DND-41 (cell line): ENCODE measurements at regions not wholly inside any gene's neighbourhood (a gene's known extent, or its start where the extent isn't known, plus 50 kb on each side); places are given as distances from the start of the nearest gene placed in this dataset.

Experiments
- ATAC-seq: fragments of 200-7000 bp; cut with Tn5 transposase; 3 replicates; pipeline ENCODE4 v1.9.1; 2021; ENCODE audit warnings: low read depth; ENCODE audit not compliant: insufficient read depth
- DNase-seq: peaks from one replicate; pipeline ENCODE4 v3.0.0-alpha.2; 2020
- H2AFZ ChIP-seq: 2 replicates; pipeline ENCODE4 v1.6.0; 2012; ENCODE audit warnings: low read depth, low read length
- H3K27ac ChIP-seq: 2 replicates; pipeline ENCODE4 v1.5.1; 2012; ENCODE audit warnings: low read length, inconsistent platforms
- H3K27me3 ChIP-seq: fragments of 200-600 bp; sonication (generic); 2 replicates; pipeline ENCODE4 v1.6.0; 2012; ENCODE audit warnings: low read length, mild to moderate bottlenecking, inconsistent platforms; ENCODE audit not compliant: insufficient read depth, poor library complexity
- H3K36me3 ChIP-seq: 2 replicates; pipeline ENCODE4 v1.5.1; 2012; ENCODE audit warnings: low read length, inconsistent platforms; ENCODE audit not compliant: insufficient read depth
- H3K4me1 ChIP-seq: 2 replicates; pipeline ENCODE4 v1.5.1; 2012; ENCODE audit warnings: mild to moderate bottlenecking, low read length; ENCODE audit not compliant: insufficient read depth
- H3K4me2 ChIP-seq: 2 replicates; pipeline ENCODE4 v1.6.0; 2012; ENCODE audit warnings: mild to moderate bottlenecking, moderate library complexity, low read length, inconsistent platforms; ENCODE audit not compliant: insufficient read depth
- H3K4me3 ChIP-seq, 2 experiments: fragments of 200-600 bp in 1 of 2; shearing (Covaris generic) in 1 of 2; 2 replicates each; pipeline ENCODE4 v1.5.1; 2012 to 2016; ENCODE audit warnings: inconsistent platforms in 2 of 2, low read length in 2 of 2, mild to moderate bottlenecking in 2 of 2, low read depth in 1 of 2, moderate library complexity in 1 of 2
- H3K79me2 ChIP-seq: 2 replicates; pipeline ENCODE4 v1.6.0; 2012; ENCODE audit warnings: low read length, inconsistent platforms; ENCODE audit not compliant: insufficient read depth
- H3K9ac ChIP-seq: 2 replicates; pipeline ENCODE4 v1.6.0; 2012; ENCODE audit warnings: low read depth, mild to moderate bottlenecking, inconsistent platforms, low read length, moderate library complexity
- H3K9me3 ChIP-seq: 2 replicates; pipeline ENCODE4 v1.5.1; 2012; ENCODE audit warnings: low read length, moderate library complexity, mild to moderate bottlenecking, inconsistent platforms; ENCODE audit not compliant: insufficient read depth, severe bottlenecking
- H4K20me1 ChIP-seq: 2 replicates; pipeline ENCODE4 v1.6.0; 2012; ENCODE audit warnings: low read length; ENCODE audit not compliant: insufficient read depth
- CTCF ChIP-seq: IDR thresholded peaks from 2 replicates; pipeline ENCODE4 v1.5.1; 2012; ENCODE audit warnings: borderline replicate concordance, low read length, moderate library complexity, mild to moderate bottlenecking; ENCODE audit not compliant: poor library complexity, severe bottlenecking; ENCODE audit errors: extremely low read depth
- EZH2 ChIP-seq: IDR thresholded peaks from 3 replicates; pipeline ENCODE4 v1.6.1; 2012; ENCODE audit warnings: borderline replicate concordance, low read depth, mild to moderate bottlenecking, moderate library complexity, low read length, inconsistent platforms; ENCODE audit not compliant: severe bottlenecking

- no peak for TF ChIP-seq EZH2
- no peak for TF ChIP-seq CTCF
- no peak for ATAC-seq
- Histone ChIP-seq H3K9ac (no peak overlapping the region), H3K9me3 (no peaks in the 10 kb centered on the region), H3K36me3 (no peaks in the 10 kb centered on the region), H3K79me2 (no peaks in the 10 kb centered on the region), H3K27me3 (no peaks in the 10 kb centered on the region), H2AFZ (no peak overlapping the region), H3K4me1 (no peaks in the 10 kb centered on the region), H3K4me3 (no peak overlapping the region), H3K4me2 (no peak overlapping the region), H4K20me1 (no peaks in the 10 kb centered on the region), H3K27ac (no peak overlapping the region)
- DNase-seq = no peak
These were observed 134.5 kb upstream of the LYPLAL1 start for GRCh38 chr1:219039017-219039681.

GRCh38 chr1:219039682-219040154 lies 134.0 kb upstream of the LYPLAL1 start:
- Histone ChIP-seq H3K27ac (no peak overlapping the region), H3K9me3 (no peaks in the 10 kb centered on the region), H3K4me2 (no peak overlapping the region), H2AFZ (no peak overlapping the region), H3K79me2 (no peaks in the 10 kb centered on the region), H3K36me3 (no peaks in the 10 kb centered on the region), H4K20me1 (no peaks in the 10 kb centered on the region), H3K4me1 (no peaks in the 10 kb centered on the region), H3K27me3 (no peaks in the 10 kb centered on the region), H3K4me3 (no peak overlapping the region), H3K9ac (no peak overlapping the region)
- no peak for TF ChIP-seq CTCF
- TF ChIP-seq EZH2 = no peak
- ATAC-seq (no peak), DNase-seq (no peak)

- Histone ChIP-seq H3K27me3 (no peaks in the 10 kb centered on the region), H3K36me3 (no peaks in the 10 kb centered on the region), H2AFZ (no peak overlapping the region), H4K20me1 (no peaks in the 10 kb centered on the region), H3K4me1 (no peaks in the 10 kb centered on the region), H3K27ac (no peak overlapping the region), H3K4me3 (no peak overlapping the region), H3K9me3 (no peaks in the 10 kb centered on the region), H3K9ac (no peak overlapping the region), H3K79me2 (no peaks in the 10 kb centered on the region), H3K4me2 (no peak overlapping the region)
- TF ChIP-seq EZH2 = no peak
- no peak for TF ChIP-seq CTCF
- DNase-seq (no peak), ATAC-seq (no peak)
These were observed 133.4 kb upstream of the LYPLAL1 start for GRCh38 chr1:219040291-219040690.
